ENCODE measurements at regions not wholly inside any gene's neighbourhood (a gene's known extent, or its start where the extent isn't known, plus 50 kb on each side); places are given as distances from the start of the nearest gene placed in this dataset.

DNA sequence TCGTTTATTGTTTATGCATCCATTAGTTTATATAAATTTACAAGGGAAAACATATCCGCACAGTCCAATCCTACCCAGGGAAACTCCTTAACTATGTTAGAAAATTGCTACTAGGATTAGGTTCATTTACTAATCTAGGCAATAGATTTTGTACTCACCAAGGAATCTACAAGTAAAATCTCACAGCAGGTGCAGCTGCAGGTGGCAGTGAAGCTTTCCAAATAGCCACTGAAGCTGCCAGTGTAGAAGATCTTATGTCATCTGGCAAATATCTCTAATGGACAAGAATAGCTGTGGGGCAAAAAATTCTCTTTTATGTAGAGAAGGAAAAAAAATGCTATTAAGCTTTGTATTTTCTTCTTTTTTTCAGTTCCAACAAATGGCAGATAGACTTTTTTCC, 963.4 kb upstream of the ADGRL4 start:
- no peak for DNase-seq (ENCODE audit: low spot score, unreplicated experiment)
- TF ChIP-seq CTCF (IDR thresholded peaks at IDR 0.05; ENCODE audit: unreplicated experiment) = no peak
- H3K4me3 Mint-ChIP-seq (ENCODE audit: low read depth) = no peak overlapping the region
- peaks cover 2% of the 10 kb centered on the region for H3K36me3 Mint-ChIP-seq (ENCODE audit: insufficient read depth)
- H3K27me3 Mint-ChIP-seq = no peaks in the 10 kb centered on the region
- peaks cover 12% of the 10 kb centered on the region for H3K9me3 Mint-ChIP-seq (ENCODE audit: low read depth)
- H3K4me1 Mint-ChIP-seq (ENCODE audit: low read depth) = no peaks in the 10 kb centered on the region
- H3K27ac Mint-ChIP-seq = no peak overlapping the region

- no peaks in the 10 kb centered on the region for H3K4me1 Mint-ChIP-seq (ENCODE audit: low read depth)
Observed at GRCh38 chr1:79966438-79966837, 959.9 kb upstream of the ADGRL4 start.

DNA sequence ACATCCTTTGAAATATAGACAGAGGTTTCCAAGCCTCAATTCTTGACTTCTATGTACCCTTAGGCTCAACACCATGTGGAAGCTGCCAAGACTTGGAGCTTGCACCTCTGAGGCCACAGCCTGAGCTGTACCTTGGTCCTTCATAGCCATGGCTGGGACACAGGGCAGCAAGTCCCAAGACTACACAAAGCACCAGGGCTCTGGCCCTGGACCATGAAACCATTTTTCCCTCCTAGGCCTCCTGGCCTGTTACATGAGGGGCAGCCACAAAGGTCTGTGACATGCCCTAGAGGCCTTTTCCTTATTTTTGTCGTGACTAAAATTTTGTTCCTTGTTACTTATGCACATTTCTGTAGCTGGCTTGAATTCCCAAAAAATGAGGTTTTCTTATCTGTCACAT, 953.1 kb upstream of the ADGRL4 start:
- no peak for TF ChIP-seq CTCF (IDR thresholded peaks at IDR 0.05; ENCODE audit: unreplicated experiment)
- Mint-ChIP-seq H3K36me3 (ENCODE audit: insufficient read depth) (no peaks in the 10 kb centered on the region), H3K4me3 (ENCODE audit: low read depth) (no peak overlapping the region), H3K9me3 (ENCODE audit: low read depth) (peaks cover 17% of the 10 kb centered on the region), H3K27ac (no peak overlapping the region), H3K4me1 (ENCODE audit: low read depth) (no peaks in the 10 kb centered on the region), H3K27me3 (no peaks in the 10 kb centered on the region)
- no peak for DNase-seq (ENCODE audit: low spot score, unreplicated experiment)

More at GRCh38 chr1:79966438-79966837, 959.9 kb upstream of the ADGRL4 start:
- TF ChIP-seq CTCF (IDR thresholded peaks at IDR 0.05; ENCODE audit: unreplicated experiment) = no peak
- peaks cover 2% of the 10 kb centered on the region for H3K36me3 Mint-ChIP-seq (ENCODE audit: insufficient read depth)
- no peak overlapping the region for H3K27ac Mint-ChIP-seq
- peaks cover 15% of the 10 kb centered on the region for H3K9me3 Mint-ChIP-seq (ENCODE audit: low read depth)
- no peak for DNase-seq (ENCODE audit: low spot score, unreplicated experiment)
- H3K4me3 Mint-ChIP-seq (ENCODE audit: low read depth) = no peak overlapping the region
- no peaks in the 10 kb centered on the region for H3K27me3 Mint-ChIP-seq

- Mint-ChIP-seq H3K27ac (no peak overlapping the region), H3K9me3 (ENCODE audit: low read depth) (peaks cover 35% of the 10 kb centered on the region), H3K4me1 (ENCODE audit: low read depth) (no peaks in the 10 kb centered on the region), H3K27me3 (no peaks in the 10 kb centered on the region), H3K4me3 (ENCODE audit: low read depth) (no peak overlapping the region), H3K36me3 (ENCODE audit: insufficient read depth) (no peaks in the 10 kb centered on the region)
- TF ChIP-seq CTCF (IDR thresholded peaks at IDR 0.05; ENCODE audit: unreplicated experiment) = no peak
- DNase-seq (ENCODE audit: low spot score, unreplicated experiment) = no peak
Observed at GRCh38 chr1:79955966-79956365, 949.4 kb upstream of the ADGRL4 start.

- no peak overlapping the region for H3K4me3 Mint-ChIP-seq (ENCODE audit: low read depth)
- H3K36me3 Mint-ChIP-seq (ENCODE audit: insufficient read depth) = no peaks in the 10 kb centered on the region
- no peaks in the 10 kb centered on the region for H3K27me3 Mint-ChIP-seq
- no peak overlapping the region for H3K27ac Mint-ChIP-seq
- H3K9me3 Mint-ChIP-seq (ENCODE audit: low read depth) = peaks cover 19% of the 10 kb centered on the region
- peaks cover 4% of the 10 kb centered on the region for H3K4me1 Mint-ChIP-seq (ENCODE audit: low read depth)
- TF ChIP-seq CTCF (IDR thresholded peaks at IDR 0.05; ENCODE audit: unreplicated experiment) = no peak
- no peak for DNase-seq (ENCODE audit: low spot score, unreplicated experiment)
Observed at GRCh38 chr1:79950511-79950910, 944.0 kb upstream of the ADGRL4 start.
